ENCODE measurements at regions not wholly inside any gene's neighbourhood (a gene's known extent, or its start where the extent isn't known, plus 50 kb on each side); places are given as distances from the start of the nearest gene placed in this dataset.
"Not testable (repeated sequence)": the region's sequence is repeated elsewhere in the genome, so short reads cannot be mapped to it uniquely, and the experiment has no call there.

- Histone ChIP-seq H2AFZ (ENCODE audit: low read depth, low read length) (no peak overlapping the region), H3K14ac (ENCODE audit: low read length in 2 of 2) (no peak overlapping the region), H3K9ac (ENCODE audit: low read length) (no peak overlapping the region), H3K18ac (ENCODE audit: low read depth in 1 of 2, low read length in 2 of 2) (no peak overlapping the region), H2AK5ac (ENCODE audit: low read length, severe bottlenecking) (no peak overlapping the region), H2BK120ac (ENCODE audit: low read depth, low read length) (no peak overlapping the region), H2BK5ac (ENCODE audit: low read depth, low read length, poor library complexity, severe bottlenecking) (no peak overlapping the region), H3K4me2 (ENCODE audit: low read length, poor library complexity, severe bottlenecking) (no peak overlapping the region), H3K27me3 (ENCODE audit: control insufficient read depth in 1 of 2, insufficient read depth in 1 of 2, low read length in 2 of 2) (peaks cover 0 to 52% of the 10 kb centered on the region in 2 experiments), H2BK15ac (ENCODE audit: low read depth, poor library complexity, severe bottlenecking) (no peak overlapping the region), H3K9me3 (ENCODE audit: control insufficient read depth, low read length) (no peaks in the 10 kb centered on the region), H3K4ac (ENCODE audit: low read depth in 1 of 2, low read length in 2 of 2) (no peak overlapping the region), H2BK12ac (ENCODE audit: low read length in 2 of 2) (no peak overlapping the region), H3K36me3 (ENCODE audit: control insufficient read depth in 1 of 2, insufficient read depth in 2 of 2, low read depth in 1 of 2, low read length in 2 of 2) (no peaks in the 10 kb centered on the region), H4K8ac (ENCODE audit: low read length) (no peak overlapping the region), H3K4me1 (ENCODE audit: control insufficient read depth, insufficient read depth, low read depth, low read length) (no peaks in the 10 kb centered on the region), H3K27ac (ENCODE audit: low read length, poor library complexity, severe bottlenecking) (no peak overlapping the region), H3K23ac (ENCODE audit: low read length in 2 of 2) (no peak overlapping the region), H3K79me1 (replicated peaks; ENCODE audit: low read length, poor library complexity, severe bottlenecking) (no peaks in the 10 kb centered on the region), H4K91ac (ENCODE audit: low read length) (no peak overlapping the region), H3K4me3 (ENCODE audit: insufficient read depth in 1 of 2, low read depth in 1 of 2, low read length in 2 of 2) (no peak overlapping the region)
- WGBS = 76% methylated on average over 3 of the region's 3 CpGs
- no peak for DNase-seq
Observed at GRCh38 chrX:106479920-106480319, 131.9 kb upstream of the RADX start.

GRCh38 chrX:106481341-106481740 is 130.4 kb upstream of the RADX start:
- 33% methylated on average over 1 of the region's 1 CpG for WGBS
- H3K36me3 ChIP-seq (ENCODE audit: control insufficient read depth in 1 of 2, insufficient read depth in 2 of 2, low read depth in 1 of 2, low read length in 2 of 2) = no peaks in the 10 kb centered on the region
- no peaks in the 10 kb centered on the region for H3K79me1 ChIP-seq (replicated peaks; ENCODE audit: low read length, poor library complexity, severe bottlenecking)

GRCh38 chrX:106484233-106484632 is 127.5 kb upstream of the RADX start:
- Histone ChIP-seq H3K4me3 (ENCODE audit: insufficient read depth in 1 of 2, low read depth in 1 of 2, low read length in 2 of 2) (no peak overlapping the region), H2BK120ac (ENCODE audit: low read depth, low read length) (no peak overlapping the region), H2AFZ (ENCODE audit: low read depth, low read length) (no peak overlapping the region), H4K8ac (ENCODE audit: low read length) (no peak overlapping the region), H3K9ac (ENCODE audit: low read length) (peak overlapping the region; percentile 43), H2BK12ac (ENCODE audit: low read length in 2 of 2) (no peak overlapping the region), H3K9me3 (ENCODE audit: control insufficient read depth, low read length) (no peaks in the 10 kb centered on the region), H3K18ac (ENCODE audit: low read depth in 1 of 2, low read length in 2 of 2) (no peak overlapping the region), H4K91ac (ENCODE audit: low read length) (no peak overlapping the region), H3K23ac (ENCODE audit: low read length in 2 of 2) (no peak overlapping the region), H3K4me1 (ENCODE audit: control insufficient read depth, insufficient read depth, low read depth, low read length) (no peaks in the 10 kb centered on the region), H2BK15ac (ENCODE audit: low read depth, poor library complexity, severe bottlenecking) (no peak overlapping the region), H3K27ac (ENCODE audit: low read length, poor library complexity, severe bottlenecking) (no peak overlapping the region), H3K36me3 (ENCODE audit: control insufficient read depth in 1 of 2, insufficient read depth in 2 of 2, low read depth in 1 of 2, low read length in 2 of 2) (no peaks in the 10 kb centered on the region), H3K27me3 (ENCODE audit: control insufficient read depth in 1 of 2, insufficient read depth in 1 of 2, low read length in 2 of 2) (peaks cover 0 to 50% of the 10 kb centered on the region in 2 experiments), H2BK5ac (ENCODE audit: low read depth, low read length, poor library complexity, severe bottlenecking) (no peak overlapping the region), H3K79me1 (replicated peaks; ENCODE audit: low read length, poor library complexity, severe bottlenecking) (no peaks in the 10 kb centered on the region), H3K4me2 (ENCODE audit: low read length, poor library complexity, severe bottlenecking) (no peak overlapping the region), H3K4ac (ENCODE audit: low read depth in 1 of 2, low read length in 2 of 2) (no peak overlapping the region), H2AK5ac (ENCODE audit: low read length, severe bottlenecking) (no peak overlapping the region), H3K14ac (ENCODE audit: low read length in 2 of 2) (no peak overlapping the region)
- no peak for DNase-seq
- 79% methylated on average over 1 of the region's 5 CpGs for WGBS

More at GRCh38 chrX:106481341-106481740, 130.4 kb upstream of the RADX start:
- no peak overlapping the region for H3K18ac ChIP-seq (ENCODE audit: low read depth in 1 of 2, low read length in 2 of 2)
- H3K4me1 ChIP-seq (ENCODE audit: control insufficient read depth, insufficient read depth, low read depth, low read length) = no peaks in the 10 kb centered on the region
- no peak overlapping the region for H2BK120ac ChIP-seq (ENCODE audit: low read depth, low read length)
- no peak overlapping the region for H4K91ac ChIP-seq (ENCODE audit: low read length)
- H3K9ac ChIP-seq (ENCODE audit: low read length) = no peak overlapping the region
- no peaks in the 10 kb centered on the region for H3K9me3 ChIP-seq (ENCODE audit: control insufficient read depth, low read length)
- peaks cover 0 to 64% of the 10 kb centered on the region in 2 experiments for H3K27me3 ChIP-seq (ENCODE audit: control insufficient read depth in 1 of 2, insufficient read depth in 1 of 2, low read length in 2 of 2)
- no peak overlapping the region for H3K14ac ChIP-seq (ENCODE audit: low read length in 2 of 2)
- no peak overlapping the region for H3K27ac ChIP-seq (ENCODE audit: low read length, poor library complexity, severe bottlenecking)
- H3K23ac ChIP-seq (ENCODE audit: low read length in 2 of 2) = no peak overlapping the region
- H3K4me3 ChIP-seq (ENCODE audit: insufficient read depth in 1 of 2, low read depth in 1 of 2, low read length in 2 of 2) = no peak overlapping the region
- no peak overlapping the region for H3K4ac ChIP-seq (ENCODE audit: low read depth in 1 of 2, low read length in 2 of 2)
- H2BK12ac ChIP-seq (ENCODE audit: low read length in 2 of 2) = no peak overlapping the region
- no peak overlapping the region for H4K8ac ChIP-seq (ENCODE audit: low read length)
- no peak overlapping the region for H2AK5ac ChIP-seq (ENCODE audit: low read length, severe bottlenecking)
- no peak overlapping the region for H2BK15ac ChIP-seq (ENCODE audit: low read depth, poor library complexity, severe bottlenecking)
- no peak overlapping the region for H2BK5ac ChIP-seq (ENCODE audit: low read depth, low read length, poor library complexity, severe bottlenecking)
- no peak overlapping the region for H3K4me2 ChIP-seq (ENCODE audit: low read length, poor library complexity, severe bottlenecking)
- peak; percentile 48 for DNase-seq
- no peak overlapping the region for H2AFZ ChIP-seq (ENCODE audit: low read depth, low read length)

GRCh38 chrX:106493210-106493816 is 118.5 kb upstream of the RADX start:
- not testable (repeated sequence) for H3K4ac ChIP-seq (ENCODE audit: low read depth in 1 of 2, low read length in 2 of 2); H2BK12ac ChIP-seq (ENCODE audit: low read length in 2 of 2); H2BK5ac ChIP-seq (ENCODE audit: low read depth, low read length, poor library complexity, severe bottlenecking); H2AK5ac ChIP-seq (ENCODE audit: low read length, severe bottlenecking); H4K8ac ChIP-seq (ENCODE audit: low read length); H3K23ac ChIP-seq (ENCODE audit: low read length in 2 of 2); H3K4me3 ChIP-seq (ENCODE audit: insufficient read depth in 1 of 2, low read depth in 1 of 2, low read length in 2 of 2); DNase-seq; H3K79me1 ChIP-seq (replicated peaks; ENCODE audit: low read length, poor library complexity, severe bottlenecking); H3K36me3 ChIP-seq (ENCODE audit: control insufficient read depth in 1 of 2, insufficient read depth in 2 of 2, low read depth in 1 of 2, low read length in 2 of 2); H3K9me3 ChIP-seq (ENCODE audit: control insufficient read depth, low read length); H3K4me1 ChIP-seq (ENCODE audit: control insufficient read depth, insufficient read depth, low read depth, low read length); H3K18ac ChIP-seq (ENCODE audit: low read depth in 1 of 2, low read length in 2 of 2); H4K91ac ChIP-seq (ENCODE audit: low read length); H3K27ac ChIP-seq (ENCODE audit: low read length, poor library complexity, severe bottlenecking); H3K14ac ChIP-seq (ENCODE audit: low read length in 2 of 2); H3K27me3 ChIP-seq (ENCODE audit: control insufficient read depth in 1 of 2, insufficient read depth in 1 of 2, low read length in 2 of 2); H3K9ac ChIP-seq (ENCODE audit: low read length); H2BK15ac ChIP-seq (ENCODE audit: low read depth, poor library complexity, severe bottlenecking); H3K4me2 ChIP-seq (ENCODE audit: low read length, poor library complexity, severe bottlenecking); H2BK120ac ChIP-seq (ENCODE audit: low read depth, low read length); H2AFZ ChIP-seq (ENCODE audit: low read depth, low read length)
- 5% methylated on average over 4 of the region's 5 CpGs for WGBS

All from mesenchymal stem cell (in vitro differentiated cells and primary cell).